ENCODE measurements at regions not wholly inside any gene's neighbourhood (a gene's known extent, or its start where the extent isn't known, plus 50 kb on each side); places are given as distances from the start of the nearest gene placed in this dataset.
"Not testable (repeated sequence)": the region's sequence is repeated elsewhere in the genome, so short reads cannot be mapped to it uniquely, and the experiment has no call there.

DNA sequence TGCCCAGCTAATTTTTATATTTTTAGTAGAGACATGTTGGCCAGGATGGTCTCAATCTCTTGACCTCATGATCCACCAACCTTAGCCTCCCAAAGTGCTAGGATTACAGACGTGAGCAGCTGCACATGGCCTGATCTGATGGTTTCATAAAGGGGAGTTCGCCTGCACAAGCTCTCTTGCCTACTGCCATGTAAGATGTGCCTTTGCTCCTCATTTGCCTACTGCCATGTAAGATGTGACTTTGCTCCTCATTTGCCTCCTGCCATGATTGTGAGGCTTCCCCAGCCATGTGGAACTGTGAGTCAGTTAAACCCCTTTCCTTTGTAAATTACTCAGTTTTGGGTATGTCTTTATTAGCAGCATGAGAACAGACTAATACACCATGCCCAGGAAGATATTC, 119.6 kb downstream of the TMEM17 start:
- TF ChIP-seq CTCF (IDR thresholded peaks at IDR 0.05; ENCODE audit: low read length); EZH2 (optimal IDR thresholded peaks at IDR 0.05; ENCODE audit: low read depth, low read length): not testable (repeated sequence)

Measured in MM.1S (cell line).